Cardiac fibroblast (primary cell): ENCODE measurements at regions not wholly inside any gene's neighbourhood (a gene's known extent, or its start where the extent isn't known, plus 50 kb on each side); places are given as distances from the start of the nearest gene placed in this dataset.
A peak's percentile ranks its signal among the peaks of the same experiment; 100 is the strongest.

Experiments used
- DNase-seq, 2 donors: peaks; one replicate each; pipeline versions ENCODE4 v3.0.0 to v3.0.0-alpha.2; 2010; ENCODE audit warnings: low read depth in 2 of 2
- H3K4me3 ChIP-seq, 2 donors: replicated peaks in 1 of 2; 1 replicate in 1 of 2; 2 replicates in 1 of 2; pipeline ENCODE4 v1.5.1; 2011; ENCODE audit warnings: low read depth in 2 of 2, low read length in 2 of 2, mild to moderate bottlenecking in 2 of 2, moderate library complexity in 1 of 2
- TF ChIP-seq, protein P1 (sequence below): IDR thresholded peaks from one replicate; pipeline ENCODE4 v1.5.1; 2011; ENCODE audit warnings: low read depth, mild to moderate bottlenecking, low read length, inconsistent platforms

DNA sequence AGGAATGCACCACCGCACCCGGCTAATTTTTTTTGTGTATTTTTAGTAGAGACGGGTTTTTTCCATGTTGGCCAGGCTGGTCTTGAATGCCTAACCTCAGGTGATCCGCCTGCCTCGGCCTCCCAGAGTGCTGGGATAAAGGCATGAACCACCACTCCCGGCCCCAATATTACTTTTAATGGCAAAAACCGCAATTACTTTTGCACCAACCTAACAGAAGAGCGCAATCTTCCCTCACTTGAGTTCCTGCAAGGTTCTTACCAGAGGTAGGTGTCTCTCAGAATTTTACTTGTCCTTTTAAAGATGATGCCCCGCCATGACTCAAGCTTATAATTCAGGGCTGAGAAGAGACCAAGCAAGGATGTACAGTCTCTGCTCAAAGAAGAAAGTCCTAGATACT lies 1774.1 kb upstream of the PCDH20 start:
- TF ChIP-seq, protein P1, sequence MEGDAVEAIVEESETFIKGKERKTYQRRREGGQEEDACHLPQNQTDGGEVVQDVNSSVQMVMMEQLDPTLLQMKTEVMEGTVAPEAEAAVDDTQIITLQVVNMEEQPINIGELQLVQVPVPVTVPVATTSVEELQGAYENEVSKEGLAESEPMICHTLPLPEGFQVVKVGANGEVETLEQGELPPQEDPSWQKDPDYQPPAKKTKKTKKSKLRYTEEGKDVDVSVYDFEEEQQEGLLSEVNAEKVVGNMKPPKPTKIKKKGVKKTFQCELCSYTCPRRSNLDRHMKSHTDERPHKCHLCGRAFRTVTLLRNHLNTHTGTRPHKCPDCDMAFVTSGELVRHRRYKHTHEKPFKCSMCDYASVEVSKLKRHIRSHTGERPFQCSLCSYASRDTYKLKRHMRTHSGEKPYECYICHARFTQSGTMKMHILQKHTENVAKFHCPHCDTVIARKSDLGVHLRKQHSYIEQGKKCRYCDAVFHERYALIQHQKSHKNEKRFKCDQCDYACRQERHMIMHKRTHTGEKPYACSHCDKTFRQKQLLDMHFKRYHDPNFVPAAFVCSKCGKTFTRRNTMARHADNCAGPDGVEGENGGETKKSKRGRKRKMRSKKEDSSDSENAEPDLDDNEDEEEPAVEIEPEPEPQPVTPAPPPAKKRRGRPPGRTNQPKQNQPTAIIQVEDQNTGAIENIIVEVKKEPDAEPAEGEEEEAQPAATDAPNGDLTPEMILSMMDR, result no peak
- H3K4me3 ChIP-seq, result no peak overlapping the region
- no peak for DNase-seq

DNA sequence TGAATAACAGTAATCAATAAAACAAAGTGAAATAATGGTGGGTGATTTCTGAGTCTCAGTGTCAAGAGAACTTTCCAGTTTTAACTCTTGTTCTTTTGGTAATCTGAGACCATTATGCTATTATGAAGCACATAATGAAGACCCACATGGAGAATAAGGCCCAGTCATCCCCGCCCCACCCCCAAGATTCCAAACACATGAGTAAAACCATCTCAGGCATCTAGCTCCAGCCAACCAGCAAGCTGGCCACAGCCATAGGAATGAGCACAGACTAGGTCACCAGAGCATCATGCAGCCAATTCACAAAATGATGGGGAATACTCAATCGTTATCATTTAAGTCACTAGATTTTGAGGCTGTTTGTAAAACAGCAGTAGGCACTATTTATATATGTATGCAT lies 1769.0 kb upstream of the PCDH20 start:
- DNase-seq, result peak; percentile 39 to 69
- TF ChIP-seq, protein P1, result no peak
- H3K4me3 ChIP-seq, result no peak overlapping the region

DNA sequence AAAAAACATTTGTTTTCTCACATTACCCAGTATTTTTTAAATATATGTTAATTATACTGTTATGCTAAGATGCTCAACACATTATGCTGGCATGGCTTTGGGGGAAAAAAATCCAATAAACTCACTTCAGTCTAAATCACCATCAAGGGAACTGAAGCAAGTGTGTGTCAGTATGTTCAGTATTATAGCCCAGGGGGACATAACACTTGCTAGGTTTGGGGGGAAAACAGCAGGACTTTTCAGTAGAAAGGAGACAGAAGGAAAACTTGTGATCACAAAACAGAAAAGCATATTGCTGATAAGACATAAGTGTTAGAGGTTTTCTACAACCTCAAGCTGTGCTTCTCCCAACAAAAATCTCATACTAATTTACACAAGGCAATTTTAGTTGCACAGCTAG lies 1759.9 kb upstream of the PCDH20 start:
- TF ChIP-seq, protein P1, result no peak
- H3K4me3 ChIP-seq, result no peak overlapping the region
- DNase-seq, result no peak

DNA sequence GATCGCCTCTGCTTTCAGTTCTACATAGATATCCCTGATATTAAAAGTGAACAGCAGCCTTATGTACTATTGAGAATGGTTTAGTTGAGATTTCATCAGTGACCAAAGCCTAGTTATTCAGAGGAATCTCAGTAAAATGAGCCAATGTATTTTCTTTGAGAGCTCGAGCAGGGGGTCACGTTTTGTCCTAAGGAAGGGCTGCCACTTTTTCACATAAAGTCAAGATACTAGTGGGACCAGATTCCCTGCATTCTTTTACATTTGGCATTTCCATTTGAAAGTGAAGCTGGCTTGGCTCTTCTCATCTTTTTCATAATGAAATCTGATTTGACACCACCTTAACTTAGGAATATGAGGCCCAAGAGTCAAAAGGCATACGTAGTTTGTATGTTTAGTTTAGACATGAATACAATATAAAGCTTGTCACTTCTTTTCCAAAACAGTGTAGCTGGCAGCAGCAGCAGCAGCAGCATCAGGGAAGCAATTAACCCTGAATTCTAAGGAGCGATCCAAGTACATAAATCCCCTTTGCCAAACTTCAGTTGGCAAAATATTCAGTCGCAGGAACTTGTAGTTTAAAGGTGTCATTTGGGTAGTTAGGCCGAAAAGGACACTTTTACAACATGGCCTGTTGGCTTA lies 1752.2 kb upstream of the PCDH20 start:
- TF ChIP-seq, protein P1, result no peak
- no peak overlapping the region for H3K4me3 ChIP-seq
- DNase-seq, result no peak

DNA sequence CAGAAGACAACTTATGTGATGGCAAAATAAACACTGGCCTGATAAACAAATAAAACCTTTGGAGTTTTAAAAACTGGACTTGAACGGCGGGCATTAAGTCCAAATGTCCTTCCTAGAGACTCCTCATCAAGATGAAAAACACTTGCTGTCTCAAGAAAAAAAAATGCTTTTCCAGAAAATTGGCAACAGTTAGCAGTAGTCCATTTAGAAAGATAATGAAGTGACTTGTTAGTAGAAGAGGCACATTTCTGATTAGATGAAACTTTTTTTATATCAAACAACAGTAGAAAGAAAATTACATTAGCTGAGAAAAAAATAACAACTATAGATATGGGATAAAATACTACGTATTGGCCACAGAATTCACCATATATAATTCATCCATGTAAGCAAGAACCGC lies 1750.7 kb upstream of the PCDH20 start:
- TF ChIP-seq, protein P1, result no peak
- DNase-seq, result no peak
- H3K4me3 ChIP-seq, result no peak overlapping the region

DNA sequence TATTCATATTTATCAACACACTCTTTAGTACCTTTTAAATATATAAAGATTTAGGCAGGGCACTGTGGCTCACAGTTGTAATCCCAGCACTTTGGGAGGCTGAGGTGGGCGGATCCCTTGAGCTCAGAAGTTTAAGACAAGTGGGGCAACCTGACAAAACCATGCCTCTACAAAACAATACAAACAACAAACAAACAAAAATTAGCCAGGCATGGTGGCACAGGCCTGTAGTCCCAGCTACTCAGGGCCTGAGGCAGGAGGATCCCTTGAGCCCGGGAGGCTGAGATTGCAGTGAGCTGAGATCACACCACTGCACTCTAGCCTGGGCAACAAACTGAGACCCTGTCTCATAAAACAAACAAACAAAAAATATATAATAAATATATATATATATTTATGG lies 1748.3 kb upstream of the PCDH20 start:
- DNase-seq, result no peak
- no peak overlapping the region for H3K4me3 ChIP-seq
- TF ChIP-seq, protein P1, result no peak

DNA sequence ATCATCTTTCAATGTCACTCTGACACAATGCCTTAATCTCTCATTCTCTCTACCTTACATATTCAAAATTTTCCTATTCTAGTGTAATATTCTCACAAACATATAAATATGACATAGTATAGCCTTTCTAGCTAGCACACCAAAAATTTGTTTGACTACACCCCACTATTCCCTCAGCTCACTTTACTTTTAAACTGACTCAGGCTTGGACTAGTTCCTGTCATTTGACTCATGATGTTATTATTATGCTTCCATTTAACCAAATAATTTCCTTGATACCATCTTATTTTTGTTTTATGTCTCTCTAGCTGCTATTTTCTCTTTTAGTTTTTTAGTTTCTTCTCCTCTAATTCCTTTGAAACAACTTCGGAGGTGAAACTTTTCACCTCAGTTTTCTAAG lies 1745.6 kb upstream of the PCDH20 start:
- TF ChIP-seq, protein P1, result no peak
- no peak overlapping the region for H3K4me3 ChIP-seq
- DNase-seq, result peak in 1 of 2 donors; percentile 35
